ENCODE measurements at regions not wholly inside any gene's neighbourhood (a gene's known extent, or its start where the extent isn't known, plus 50 kb on each side); places are given as distances from the start of the nearest gene placed in this dataset.

GRCh38 chr10:4622384-4622783 is 203.6 kb upstream of the AKR1E2 start:
- TF ChIP-seq YY1 (tag by site-specific recombination; IDR thresholded peaks at IDR 0.05) = no peak
- TF ChIP-seq, protein P1, sequence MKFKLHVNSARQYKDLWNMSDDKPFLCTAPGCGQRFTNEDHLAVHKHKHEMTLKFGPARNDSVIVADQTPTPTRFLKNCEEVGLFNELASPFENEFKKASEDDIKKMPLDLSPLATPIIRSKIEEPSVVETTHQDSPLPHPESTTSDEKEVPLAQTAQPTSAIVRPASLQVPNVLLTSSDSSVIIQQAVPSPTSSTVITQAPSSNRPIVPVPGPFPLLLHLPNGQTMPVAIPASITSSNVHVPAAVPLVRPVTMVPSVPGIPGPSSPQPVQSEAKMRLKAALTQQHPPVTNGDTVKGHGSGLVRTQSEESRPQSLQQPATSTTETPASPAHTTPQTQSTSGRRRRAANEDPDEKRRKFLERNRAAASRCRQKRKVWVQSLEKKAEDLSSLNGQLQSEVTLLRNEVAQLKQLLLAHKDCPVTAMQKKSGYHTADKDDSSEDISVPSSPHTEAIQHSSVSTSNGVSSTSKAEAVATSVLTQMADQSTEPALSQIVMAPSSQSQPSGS (tag by site-specific recombination; IDR thresholded peaks at IDR 0.05; ENCODE audit: low read depth) = no peak
